HuH-7 (cell line): ENCODE measurements at regions not wholly inside any gene's neighbourhood (a gene's known extent, or its start where the extent isn't known, plus 50 kb on each side); places are given as distances from the start of the nearest gene placed in this dataset.
"Not testable (repeated sequence)": the region's sequence is repeated elsewhere in the genome, so short reads cannot be mapped to it uniquely, and the experiment has no call there.

ENCODE experiments used
- DNase-seq: peaks from one replicate; pipeline ENCODE4 v3.0.0; 2011; ENCODE audit warnings: low spot score

- no peak for DNase-seq
These were observed 123.4 kb upstream of the ECI2 start for GRCh38 chr6:4258733-4259132.

GRCh38 chr6:4256969-4257368, 121.6 kb upstream of the ECI2 start:
- no peak for DNase-seq

- DNase-seq = no peak
These were observed 118.3 kb upstream of the ECI2 start for GRCh38 chr6:4253604-4254231.

GRCh38 chr6:4252445-4252844, 117.1 kb upstream of the ECI2 start:
- not testable (repeated sequence) for DNase-seq

GRCh38 chr6:4250645-4251044, 115.3 kb upstream of the ECI2 start:
- DNase-seq = no peak

GRCh38 chr6:4243832-4244231, 108.5 kb upstream of the ECI2 start:
- DNase-seq = not testable (repeated sequence)

GRCh38 chr6:4243237-4243636, 107.9 kb upstream of the ECI2 start:
- DNase-seq = no peak

GRCh38 chr6:4242601-4243000, 107.2 kb upstream of the ECI2 start:
- no peak for DNase-seq

GRCh38 chr6:4240148-4240547, 104.8 kb upstream of the ECI2 start:
- no peak for DNase-seq

GRCh38 chr6:4225161-4225872, 89.9 kb upstream of the ECI2 start:
- no peak for DNase-seq

GRCh38 chr6:4224067-4224978, 88.9 kb upstream of the ECI2 start:
- no peak for DNase-seq

GRCh38 chr6:4220558-4220957, 85.2 kb upstream of the ECI2 start:
- no peak for DNase-seq

- DNase-seq = not testable (repeated sequence)
These were observed 83.4 kb upstream of the ECI2 start for GRCh38 chr6:4218619-4219317.

GRCh38 chr6:4212588-4212987, 77.2 kb upstream of the ECI2 start:
- no peak for DNase-seq

GRCh38 chr6:4210629-4211419, 75.4 kb upstream of the ECI2 start:
- DNase-seq = peak; percentile 23

- DNase-seq = no peak
These were observed 73.8 kb upstream of the ECI2 start for GRCh38 chr6:4209196-4209595.

- DNase-seq = no peak
These were observed 72.8 kb upstream of the ECI2 start for GRCh38 chr6:4208158-4208557.

- not testable (repeated sequence) for DNase-seq
These were observed 68.5 kb upstream of the ECI2 start for GRCh38 chr6:4203642-4204417.

- DNase-seq = no peak
These were observed 57.3 kb upstream of the ECI2 start for GRCh38 chr6:4192627-4193026.

- DNase-seq = no peak
These were observed 56.8 kb upstream of the ECI2 start for GRCh38 chr6:4192173-4192572.
